Kidney (tissue), 13 donors: ENCODE measurements at regions not wholly inside any gene's neighbourhood (a gene's known extent, or its start where the extent isn't known, plus 50 kb on each side); places are given as distances from the start of the nearest gene placed in this dataset.

Experiments
- DNase-seq, 5 donors: peaks; one replicate each; pipeline ENCODE4 v3.0.0-alpha.2; 2013 to 2020
- FAIRE-seq: peaks from 2 replicates; lab custom pipeline; 2012; peaks lifted over from hg19 to GRCh38; lab: Jason Lieb, UNC
- H3K27ac ChIP-seq, 2 donors: one replicate each; pipeline ENCODE4 v1.7.0; 2013; ENCODE audit warnings: low read depth in 2 of 2, low read length in 2 of 2, inconsistent platforms in 1 of 2
- H3K27me3 ChIP-seq: one replicate; pipeline ENCODE4 v1.7.1; 2013; ENCODE audit warnings: low read length, inconsistent platforms; ENCODE audit not compliant: control insufficient read depth, insufficient read depth
- H3K36me3 ChIP-seq, 3 donors: one replicate each; pipeline versions ENCODE4 v1.7.0 to v1.7.1; 2013; ENCODE audit warnings: low read length in 3 of 3, control low read depth in 1 of 3, inconsistent platforms in 1 of 3; ENCODE audit not compliant: insufficient read depth in 3 of 3, control insufficient read depth in 2 of 3
- H3K4me1 ChIP-seq, 3 donors: one replicate each; pipeline versions ENCODE4 v1.7.0 to v1.7.1; 2013; ENCODE audit warnings: low read length in 3 of 3, inconsistent platforms in 1 of 3, low read depth in 1 of 3; ENCODE audit not compliant: control insufficient read depth in 2 of 3, insufficient read depth in 2 of 3
- H3K4me3 ChIP-seq, 3 donors: one replicate each; pipeline versions ENCODE4 v1.7.0 to v1.8.1; 2013; ENCODE audit warnings: low read length in 3 of 3, control low read depth in 1 of 3, inconsistent platforms in 1 of 3
- H3K9ac ChIP-seq, 3 donors: one replicate each; pipeline versions ENCODE4 v1.7.0 to v1.7.1; 2013; ENCODE audit warnings: low read length in 3 of 3, control low read depth in 1 of 3, inconsistent platforms in 1 of 3
- H3K9me3 ChIP-seq, 3 donors: one replicate each; pipeline versions ENCODE4 v1.7.0 to v1.7.1; 2013; ENCODE audit warnings: low read length in 3 of 3, control low read depth in 1 of 3, inconsistent platforms in 1 of 3; ENCODE audit not compliant: control insufficient read depth in 2 of 3, insufficient read depth in 1 of 3
- CTCF ChIP-seq: IDR thresholded peaks from 3 replicates; pipeline ENCODE4 v1.5.1; 2012; ENCODE audit warnings: mild to moderate bottlenecking, moderate library complexity, borderline replicate concordance; ENCODE audit not compliant: insufficient read depth; ENCODE audit errors: extremely low read depth
- intact Hi-C: fragments of 100-400 bp; cut with DNase I; formaldehyde crosslinking; loops from one replicate; pipeline ENCODE4 v1.11.1; 2022
- donor health status: control.
- donor health status: control.
- donor health status: control.
- donor health status: control.
- donor health status: control.
- donor health status: DM: yes; HTN: yes; CAD: no.
- donor health status: Normal renal cell carcinoma (clear cell type).

- no peak overlapping the region for H3K27ac ChIP-seq
- DNase-seq (no peak), FAIRE-seq (no peak)
- no peaks in the 10 kb centered on the region for H3K27me3 ChIP-seq
- H3K36me3 ChIP-seq, result no peaks in the 10 kb centered on the region
- no peak overlapping the region for H3K9ac ChIP-seq
- no peaks in the 10 kb centered on the region for H3K9me3 ChIP-seq
- H3K4me1 ChIP-seq, result no peaks in the 10 kb centered on the region
- TF ChIP-seq CTCF, result no peak
- H3K4me3 ChIP-seq, result no peak overlapping the region
- intact Hi-C loops, result no loop called here
These were observed 688.2 kb downstream of the SI start for GRCh38 chr3:164390046-164390445.

GRCh38 chr3:164387236-164387635 lies 691.1 kb downstream of the SI start:
- no peaks in the 10 kb centered on the region for H3K4me1 ChIP-seq
- no peak for TF ChIP-seq CTCF
- no peaks in the 10 kb centered on the region for H3K9me3 ChIP-seq
- no peaks in the 10 kb centered on the region for H3K27me3 ChIP-seq
- H3K9ac ChIP-seq, result no peak overlapping the region
- H3K27ac ChIP-seq, result no peak overlapping the region
- H3K4me3 ChIP-seq, result no peak overlapping the region
- no peaks in the 10 kb centered on the region for H3K36me3 ChIP-seq
- intact Hi-C loops, result no loop called here
- DNase-seq (no peak), FAIRE-seq (no peak)

- Histone ChIP-seq H3K27me3 (no peaks in the 10 kb centered on the region), H3K27ac (no peak overlapping the region), H3K9me3 (no peaks in the 10 kb centered on the region), H3K36me3 (no peaks in the 10 kb centered on the region), H3K9ac (no peak overlapping the region), H3K4me1 (no peaks in the 10 kb centered on the region), H3K4me3 (no peak overlapping the region)
- FAIRE-seq (no peak), DNase-seq (no peak)
- TF ChIP-seq CTCF, result no peak
- intact Hi-C loops, result no loop called here
These were observed 698.1 kb downstream of the SI start for GRCh38 chr3:164380156-164380555.

GRCh38 chr3:164377466-164377865 lies 700.8 kb downstream of the SI start:
- DNase-seq, result no peak
- H3K4me1 ChIP-seq, result no peaks in the 10 kb centered on the region
- TF ChIP-seq CTCF, result no peak
- no peaks in the 10 kb centered on the region for H3K36me3 ChIP-seq
- FAIRE-seq, result no peak
- H3K27ac ChIP-seq, result no peak overlapping the region
- H3K9me3 ChIP-seq, result no peaks in the 10 kb centered on the region
- intact Hi-C loops, result no loop called here
- H3K4me3 ChIP-seq, result no peak overlapping the region
- no peak overlapping the region for H3K9ac ChIP-seq
- H3K27me3 ChIP-seq, result no peaks in the 10 kb centered on the region
